Right lobe of liver (tissue), 6 donors: ENCODE measurements at regions not wholly inside any gene's neighbourhood (a gene's known extent, or its start where the extent isn't known, plus 50 kb on each side); places are given as distances from the start of the nearest gene placed in this dataset.
"Not testable (repeated sequence)": the region's sequence is repeated elsewhere in the genome, so short reads cannot be mapped to it uniquely, and the experiment has no call there.

Experiments
- ATAC-seq, 4 donors: fragments of 200-7000 bp; cut with Tn5 transposase; one replicate each; pipeline ENCODE4 v1.9.1; 2020; ENCODE audit warnings: mild to moderate bottlenecking in 4 of 4, moderate library complexity in 4 of 4
- DNase-seq, 3 donors: peaks; one replicate each; pipeline ENCODE4 v3.0.0-alpha.2; 2020
- H3K27ac ChIP-seq, 3 donors: fragments of 200-600 bp; one replicate each; pipeline ENCODE4 v1.8.0; 2022
- H3K27me3 ChIP-seq, 2 donors: fragments of 200-600 bp; one replicate each; pipeline ENCODE4 v1.8.0; 2022
- H3K36me3 ChIP-seq, 4 donors: fragments of 200-600 bp; sonication (generic) in 1 of 4; one replicate each; pipeline versions ENCODE4 v1.5.1 to v1.8.0; 2017 to 2022; ENCODE audit warnings: control low read depth in 1 of 4
- H3K4me1 ChIP-seq, 4 donors: fragments of 200-600 bp; sonication (generic) in 1 of 4; one replicate each; pipeline versions ENCODE4 v1.5.1 to v1.8.0; 2017 to 2022; ENCODE audit warnings: control low read depth in 1 of 4
- H3K4me3 ChIP-seq, 3 donors: fragments of 200-600 bp; one replicate each; pipeline ENCODE4 v1.8.0; 2022
- H3K9me3 ChIP-seq, 4 donors: fragments of 200-600 bp; sonication (generic) in 1 of 4; one replicate each; pipeline versions ENCODE4 v1.5.1 to v1.8.0; 2017 to 2022; ENCODE audit warnings: control low read depth in 1 of 4
- POLR2A ChIP-seq: fragments of 450-650 bp; IDR thresholded peaks from one replicate; pipeline ENCODE4 v1.6.1; 2017; ENCODE audit warnings: antibody characterized with exemption, mild to moderate bottlenecking
- WGBS: methylation state at CpG from one replicate; pipeline ENCODE4 v1.1.6; 2018; ENCODE audit warnings: low coverage, low lambda C conversion rate; ENCODE audit not compliant: insufficient coverage; ENCODE audit errors: missing lambda C conversion rate; 5-methylcytosine and 5-hydroxymethylcytosine counted together
- intact Hi-C, 2 donors: fragments of 100-400 bp; cut with DNase I; formaldehyde crosslinking; loops; one replicate each; pipeline versions ENCODE4 v1.11.2 to v1.14.1; 2022
- TF ChIP-seq, protein P1 (sequence below), 4 donors: fragments of 200-600 bp in 3 of 4; fragments of 450-650 bp in 1 of 4; IDR thresholded peaks; one replicate each; pipeline versions ENCODE4 v1.5.1 to v1.8.0; 2016 to 2022; ENCODE audit warnings: antibody characterized with exemption in 4 of 4, mild to moderate bottlenecking in 2 of 4
- donor health status: DM: no; HTN: yes; CAD: no.
- donor health status: DM: no; HTN: no; CAD: no.
- donor health status: DM: no; HTN: no; CAD: no.
- donor health status: DM: no; HTN: yes; CAD: no.
- donor health status: DM: no; HTN: yes; CAD: no.

DNA sequence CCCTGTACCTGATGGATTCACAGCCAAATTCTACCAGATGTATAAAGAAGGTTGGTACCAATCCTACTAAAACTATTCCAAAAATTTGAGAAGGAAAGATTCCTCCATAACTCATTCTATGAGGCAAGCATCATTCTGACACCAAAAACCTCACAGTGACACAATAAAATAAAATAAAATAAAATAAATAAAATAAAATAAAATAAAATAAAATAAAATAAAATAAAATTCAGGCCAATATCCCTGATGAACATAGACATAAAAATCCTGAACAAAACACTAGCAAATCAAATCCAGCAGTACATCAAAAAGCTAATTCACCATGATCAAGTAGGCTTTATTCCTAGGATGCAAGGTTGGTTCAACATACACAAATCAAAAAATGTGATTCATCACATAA is 108.1 kb downstream of the PROX1 start:
- DNase-seq, H3K4me3 ChIP-seq, H3K27me3 ChIP-seq, H3K36me3 ChIP-seq, H3K27ac ChIP-seq, H3K4me1 ChIP-seq, H3K9me3 ChIP-seq, ATAC-seq, intact Hi-C loops: not testable (repeated sequence)

DNA sequence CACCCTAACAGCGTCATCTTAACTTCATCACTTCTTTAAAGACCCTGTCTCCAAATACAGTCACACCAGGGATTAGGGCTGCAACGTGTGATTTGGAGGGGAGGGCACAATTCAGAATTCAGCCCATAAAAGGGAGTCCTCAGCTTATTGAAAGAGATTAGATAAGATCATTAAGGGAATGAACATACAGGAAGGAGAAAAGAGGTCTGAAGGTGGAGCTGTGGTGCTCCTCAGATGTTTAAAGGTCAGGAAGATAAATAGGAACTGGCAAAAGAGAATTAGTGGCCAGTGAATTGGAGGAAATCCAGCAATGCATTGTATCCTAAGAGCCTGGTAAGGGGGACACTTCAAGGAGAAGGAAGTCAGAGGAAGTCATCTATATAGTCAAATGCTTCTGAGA is 113.5 kb downstream of the PROX1 start:
- Histone ChIP-seq H3K4me3 (no peak overlapping the region), H3K9me3 (no peaks in the 10 kb centered on the region), H3K4me1 (no peaks in the 10 kb centered on the region), H3K27me3 (no peaks in the 10 kb centered on the region), H3K36me3 (no peaks in the 10 kb centered on the region), H3K27ac (no peak overlapping the region)
- intact Hi-C loops = no loop called here
- no peak for ATAC-seq
- DNase-seq = no peak
- no peak for TF ChIP-seq POLR2A
- TF ChIP-seq, protein P1, sequence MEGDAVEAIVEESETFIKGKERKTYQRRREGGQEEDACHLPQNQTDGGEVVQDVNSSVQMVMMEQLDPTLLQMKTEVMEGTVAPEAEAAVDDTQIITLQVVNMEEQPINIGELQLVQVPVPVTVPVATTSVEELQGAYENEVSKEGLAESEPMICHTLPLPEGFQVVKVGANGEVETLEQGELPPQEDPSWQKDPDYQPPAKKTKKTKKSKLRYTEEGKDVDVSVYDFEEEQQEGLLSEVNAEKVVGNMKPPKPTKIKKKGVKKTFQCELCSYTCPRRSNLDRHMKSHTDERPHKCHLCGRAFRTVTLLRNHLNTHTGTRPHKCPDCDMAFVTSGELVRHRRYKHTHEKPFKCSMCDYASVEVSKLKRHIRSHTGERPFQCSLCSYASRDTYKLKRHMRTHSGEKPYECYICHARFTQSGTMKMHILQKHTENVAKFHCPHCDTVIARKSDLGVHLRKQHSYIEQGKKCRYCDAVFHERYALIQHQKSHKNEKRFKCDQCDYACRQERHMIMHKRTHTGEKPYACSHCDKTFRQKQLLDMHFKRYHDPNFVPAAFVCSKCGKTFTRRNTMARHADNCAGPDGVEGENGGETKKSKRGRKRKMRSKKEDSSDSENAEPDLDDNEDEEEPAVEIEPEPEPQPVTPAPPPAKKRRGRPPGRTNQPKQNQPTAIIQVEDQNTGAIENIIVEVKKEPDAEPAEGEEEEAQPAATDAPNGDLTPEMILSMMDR (IDR thresholded peaks at IDR 0.05) = no peak
- 36% methylated on average over 2 of the region's 2 CpGs for WGBS

DNA sequence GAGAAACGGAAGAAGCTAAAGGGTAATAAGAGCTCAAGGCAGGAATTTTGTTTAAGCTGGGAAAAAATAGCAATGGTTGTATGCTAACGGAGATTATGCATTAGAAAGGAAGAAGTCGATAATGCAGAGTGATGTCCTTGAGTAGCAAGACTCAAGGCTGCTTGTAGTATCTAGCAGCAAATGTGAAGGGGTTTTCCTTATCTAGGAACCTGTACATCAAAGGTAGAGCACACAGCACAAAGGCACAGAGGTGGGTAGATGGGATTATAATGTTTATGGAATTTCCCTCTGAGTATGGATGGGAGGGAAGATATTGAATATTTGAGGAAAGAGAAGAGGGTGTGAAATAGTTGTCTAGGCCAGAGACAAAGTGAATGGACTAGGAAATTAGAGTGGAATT is 114.1 kb downstream of the PROX1 start:
- TF ChIP-seq, protein P1 (IDR thresholded peaks at IDR 0.05) = no peak
- no peak for TF ChIP-seq POLR2A
- no peak for DNase-seq
- intact Hi-C loops = no loop called here
- H3K4me1 ChIP-seq = no peaks in the 10 kb centered on the region
- no peak for ATAC-seq
- H3K4me3 ChIP-seq = no peak overlapping the region
- WGBS = 76% methylated on average over 3 of the region's 3 CpGs
- H3K9me3 ChIP-seq = no peaks in the 10 kb centered on the region
- H3K27ac ChIP-seq = no peak overlapping the region
- H3K27me3 ChIP-seq = no peaks in the 10 kb centered on the region
- H3K36me3 ChIP-seq = no peaks in the 10 kb centered on the region

DNA sequence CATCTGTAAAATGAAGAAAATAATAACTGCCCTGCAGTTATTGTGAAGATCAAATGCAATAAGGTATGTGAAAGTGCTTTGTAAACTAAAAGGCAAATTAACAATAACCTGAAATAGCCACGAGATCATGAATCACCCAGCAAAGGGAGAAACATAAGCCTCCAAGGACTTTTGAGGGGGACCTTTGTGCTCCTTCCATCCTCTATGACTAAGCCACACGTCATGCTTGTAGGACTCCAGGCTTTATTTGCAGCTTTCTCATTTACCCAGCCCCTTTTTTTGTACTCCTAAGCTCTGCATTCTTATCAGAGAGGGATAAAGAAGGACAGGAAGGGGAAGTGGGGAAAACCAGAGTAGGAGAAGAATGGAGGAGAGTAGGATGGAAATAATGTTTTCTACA is 115.1 kb downstream of the PROX1 start:
- intact Hi-C loops = no loop called here
- ATAC-seq (no peak), DNase-seq (no peak)
- Histone ChIP-seq H3K4me3 (no peak overlapping the region), H3K27me3 (no peaks in the 10 kb centered on the region), H3K4me1 (peaks cover 0 to 4% (median 0%) of the 10 kb centered on the region in 4 donors), H3K36me3 (no peaks in the 10 kb centered on the region), H3K27ac (no peak overlapping the region), H3K9me3 (no peaks in the 10 kb centered on the region)
- 61% methylated on average over 2 of the region's 2 CpGs for WGBS
- TF ChIP-seq, protein P1 (IDR thresholded peaks at IDR 0.05) = no peak
- TF ChIP-seq POLR2A = no peak

DNA sequence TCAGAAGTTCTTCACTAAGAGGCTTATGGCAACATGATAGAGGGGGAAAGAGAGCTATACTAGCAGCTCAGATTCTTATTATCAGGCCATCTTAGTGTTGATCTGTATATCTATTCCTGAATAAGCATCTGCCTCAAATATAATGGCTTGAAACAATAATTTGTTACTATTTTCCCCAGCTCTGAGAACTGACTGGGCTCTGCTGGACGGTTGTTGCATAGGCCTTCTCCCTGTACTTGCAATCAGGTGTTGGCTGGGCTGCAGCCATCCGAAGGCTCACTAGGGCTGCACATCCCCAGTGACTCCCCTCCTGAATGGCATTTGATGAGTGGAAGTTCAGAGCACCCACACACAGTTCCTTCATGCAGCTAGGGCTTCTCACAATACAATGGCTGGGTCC is 116.0 kb downstream of the PROX1 start:
- ATAC-seq (no peak), DNase-seq (no peak)
- TF ChIP-seq, protein P1 (IDR thresholded peaks at IDR 0.05) = no peak
- no peak for TF ChIP-seq POLR2A
- peaks cover 0 to 4% (median 0%) of the 10 kb centered on the region in 4 donors for H3K4me1 ChIP-seq
- 92% methylated on average over 2 of the region's 2 CpGs for WGBS
- H3K9me3 ChIP-seq = no peaks in the 10 kb centered on the region
- intact Hi-C loops = no loop called here
- no peaks in the 10 kb centered on the region for H3K27me3 ChIP-seq
- no peaks in the 10 kb centered on the region for H3K36me3 ChIP-seq
- H3K4me3 ChIP-seq = no peak overlapping the region
- H3K27ac ChIP-seq = no peak overlapping the region
